ENCODE measurements at regions not wholly inside any gene's neighbourhood (a gene's known extent, or its start where the extent isn't known, plus 50 kb on each side); places are given as distances from the start of the nearest gene placed in this dataset.

DNA sequence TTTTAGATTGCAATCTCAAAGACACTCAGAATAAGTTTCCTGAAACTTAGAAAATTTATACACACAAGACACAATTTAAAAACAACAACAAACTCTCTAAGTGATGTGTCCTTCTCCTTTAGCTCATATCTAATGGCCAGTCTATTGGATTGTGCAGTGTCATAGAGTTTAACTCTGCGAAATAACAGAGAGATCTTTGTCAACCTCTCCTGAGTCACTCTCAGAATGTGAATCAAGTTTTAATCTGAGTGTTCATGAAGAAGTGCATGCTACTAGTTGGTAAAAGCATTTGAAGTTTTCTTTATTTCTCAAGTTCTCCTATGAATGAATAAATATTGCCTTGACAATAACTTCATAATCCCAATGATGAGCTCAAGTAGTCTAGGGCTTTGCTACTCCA is 284.5 kb upstream of the DNAJC19 start:
- TF ChIP-seq, protein P1, sequence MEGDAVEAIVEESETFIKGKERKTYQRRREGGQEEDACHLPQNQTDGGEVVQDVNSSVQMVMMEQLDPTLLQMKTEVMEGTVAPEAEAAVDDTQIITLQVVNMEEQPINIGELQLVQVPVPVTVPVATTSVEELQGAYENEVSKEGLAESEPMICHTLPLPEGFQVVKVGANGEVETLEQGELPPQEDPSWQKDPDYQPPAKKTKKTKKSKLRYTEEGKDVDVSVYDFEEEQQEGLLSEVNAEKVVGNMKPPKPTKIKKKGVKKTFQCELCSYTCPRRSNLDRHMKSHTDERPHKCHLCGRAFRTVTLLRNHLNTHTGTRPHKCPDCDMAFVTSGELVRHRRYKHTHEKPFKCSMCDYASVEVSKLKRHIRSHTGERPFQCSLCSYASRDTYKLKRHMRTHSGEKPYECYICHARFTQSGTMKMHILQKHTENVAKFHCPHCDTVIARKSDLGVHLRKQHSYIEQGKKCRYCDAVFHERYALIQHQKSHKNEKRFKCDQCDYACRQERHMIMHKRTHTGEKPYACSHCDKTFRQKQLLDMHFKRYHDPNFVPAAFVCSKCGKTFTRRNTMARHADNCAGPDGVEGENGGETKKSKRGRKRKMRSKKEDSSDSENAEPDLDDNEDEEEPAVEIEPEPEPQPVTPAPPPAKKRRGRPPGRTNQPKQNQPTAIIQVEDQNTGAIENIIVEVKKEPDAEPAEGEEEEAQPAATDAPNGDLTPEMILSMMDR (IDR thresholded peaks at IDR 0.05; ENCODE audit: borderline replicate concordance, extremely low read depth, low read length, poor library complexity, severe bottlenecking): no peak
- TF ChIP-seq EZH2 (IDR thresholded peaks at IDR 0.05; ENCODE audit: borderline replicate concordance, low read depth, low read length, severe bottlenecking): no peak
